Suppressor macrophage (primary cell): ENCODE measurements at regions not wholly inside any gene's neighbourhood (a gene's known extent, or its start where the extent isn't known, plus 50 kb on each side); places are given as distances from the start of the nearest gene placed in this dataset.
"Not testable (repeated sequence)": the region's sequence is repeated elsewhere in the genome, so short reads cannot be mapped to it uniquely, and the experiment has no call there.

Experiments
- DNase-seq, 4 experiments: peaks; one replicate each; pipeline ENCODE4 v3.0.0-alpha.2; 2020 to 2022

GRCh38 chr11:122197066-122197987 is 81.3 kb upstream of the BLID start:
- DNase-seq: no peak

- DNase-seq: no peak
Measured at GRCh38 chr11:122195790-122196189, 79.8 kb upstream of the BLID start.

GRCh38 chr11:122193881-122194480 is 78.0 kb upstream of the BLID start:
- not testable (repeated sequence) for DNase-seq

- no peak for DNase-seq
Measured at GRCh38 chr11:122193457-122193856, 77.4 kb upstream of the BLID start.

GRCh38 chr11:122192634-122193255 is 76.7 kb upstream of the BLID start:
- no peak for DNase-seq

GRCh38 chr11:122190768-122191167 is 74.8 kb upstream of the BLID start:
- DNase-seq: no peak

GRCh38 chr11:122189229-122189628 is 73.2 kb upstream of the BLID start:
- no peak for DNase-seq

- no peak for DNase-seq
Measured at GRCh38 chr11:122187373-122188165, 71.6 kb upstream of the BLID start.

GRCh38 chr11:122186439-122187080 is 70.5 kb upstream of the BLID start:
- DNase-seq: peak in 2 of 4 experiments; percentile 34 to 44

GRCh38 chr11:122183933-122184332 is 67.9 kb upstream of the BLID start:
- DNase-seq: no peak

- DNase-seq: no peak
Measured at GRCh38 chr11:122181893-122182292, 65.9 kb upstream of the BLID start.

GRCh38 chr11:122181372-122181771 is 65.4 kb upstream of the BLID start:
- DNase-seq: no peak

GRCh38 chr11:122179961-122180834 is 64.2 kb upstream of the BLID start:
- no peak for DNase-seq

GRCh38 chr11:122178795-122179194 is 62.8 kb upstream of the BLID start:
- DNase-seq: no peak

- DNase-seq: no peak
Measured at GRCh38 chr11:122177238-122177637, 61.2 kb upstream of the BLID start.

- no peak for DNase-seq
Measured at GRCh38 chr11:122176651-122177050, 60.6 kb upstream of the BLID start.

GRCh38 chr11:122175306-122175705 is 59.3 kb upstream of the BLID start:
- DNase-seq: no peak

- no peak for DNase-seq
Measured at GRCh38 chr11:122173587-122173986, 57.6 kb upstream of the BLID start.

- DNase-seq: no peak
Measured at GRCh38 chr11:122173074-122173450, 57.0 kb upstream of the BLID start.

- no peak for DNase-seq
Measured at GRCh38 chr11:122172352-122173073, 56.5 kb upstream of the BLID start.
